HG02852 (cell line): ENCODE measurements at regions not wholly inside any gene's neighbourhood (a gene's known extent, or its start where the extent isn't known, plus 50 kb on each side); places are given as distances from the start of the nearest gene placed in this dataset.

Source experiments
- ATAC-seq: cut with Tn5 transposase; IDR thresholded peaks from one replicate; pipeline ENCODE4 v1.9.1; 2021; ENCODE audit warnings: mild to moderate bottlenecking, moderate library complexity; ENCODE audit not compliant: unreplicated experiment

GRCh38 chr5:164362835-164363234 is 857.4 kb downstream of the MAT2B start:
- no peak for ATAC-seq

DNA sequence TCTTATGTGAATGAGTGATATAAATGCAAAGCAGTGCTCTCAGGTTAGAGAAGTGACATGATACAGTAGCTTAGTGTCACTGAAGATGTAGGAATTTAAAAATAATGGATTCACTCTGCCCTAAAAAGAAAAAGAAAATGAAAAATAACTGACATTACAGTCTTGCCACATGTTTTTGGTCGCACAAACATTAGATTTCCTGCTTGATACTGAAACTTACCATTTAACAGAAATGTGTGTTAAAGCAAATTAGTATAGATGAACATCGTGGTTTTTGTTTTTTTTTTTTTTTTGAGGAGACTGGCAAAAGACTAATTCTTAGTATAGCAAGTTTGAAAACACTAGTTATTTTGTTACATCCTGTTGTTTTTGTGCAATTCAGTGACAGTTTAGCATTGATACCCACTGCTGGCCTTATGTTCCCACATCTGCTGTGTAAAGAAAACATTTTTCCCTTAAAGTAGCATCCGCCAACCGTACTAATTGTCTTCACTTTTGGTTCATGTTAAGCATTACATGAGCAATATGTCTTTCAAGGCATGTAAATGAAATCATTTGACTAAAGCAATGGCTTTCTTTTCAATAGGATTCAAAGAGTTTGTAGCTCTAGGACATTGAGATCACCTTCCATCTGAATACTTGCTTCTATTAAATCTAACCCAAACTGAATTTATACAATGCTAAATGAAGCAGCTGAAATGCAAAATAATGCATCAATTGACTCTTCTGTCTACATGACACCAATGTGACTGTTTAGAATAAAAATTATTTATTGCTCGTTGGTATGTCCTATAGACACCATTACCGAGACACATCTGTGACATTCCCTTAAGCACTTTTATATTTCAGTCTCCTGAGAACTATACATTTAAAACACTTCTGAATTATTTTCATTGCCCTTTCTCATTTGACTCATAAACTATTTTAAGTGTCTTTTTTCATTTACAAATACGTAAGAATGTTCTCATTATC is 859.1 kb downstream of the MAT2B start:
- no peak for ATAC-seq

DNA sequence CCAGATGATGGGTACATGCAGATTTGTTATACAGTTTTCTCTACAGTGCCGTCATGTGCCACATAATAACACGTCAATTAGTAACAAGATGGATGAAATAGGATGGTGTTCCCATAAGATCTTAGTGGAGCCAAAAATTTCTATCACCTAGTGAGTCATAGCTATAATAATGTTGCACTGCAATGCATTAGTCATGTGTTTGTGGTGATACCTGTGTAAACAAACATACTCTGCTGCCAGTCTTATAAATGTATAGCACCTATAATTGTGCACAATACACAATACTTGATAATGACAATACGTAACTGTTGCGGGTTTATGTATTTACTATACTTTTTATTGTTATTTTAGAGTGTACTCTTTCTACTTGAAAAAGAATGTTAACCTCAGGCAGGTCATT is 865.4 kb downstream of the MAT2B start:
- ATAC-seq = no peak

DNA sequence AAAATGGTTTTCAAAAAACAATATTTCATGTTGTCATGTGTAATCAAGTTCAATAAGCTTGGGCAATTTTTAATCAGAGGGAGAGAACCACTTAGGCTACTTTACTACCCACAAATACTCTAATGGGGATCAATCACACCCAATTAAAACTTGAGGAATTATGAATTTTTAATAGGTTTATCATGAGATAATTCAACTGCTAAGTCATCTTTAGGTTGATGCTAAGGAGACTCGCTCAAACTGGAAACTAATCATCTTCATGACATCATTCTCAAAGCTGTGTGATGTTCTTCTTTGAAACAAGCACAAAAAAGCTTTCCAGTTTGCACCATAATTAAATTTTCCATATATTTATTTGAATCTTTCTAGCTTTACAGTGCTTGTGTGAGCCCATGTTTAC is 867.5 kb downstream of the MAT2B start:
- ATAC-seq = no peak

DNA sequence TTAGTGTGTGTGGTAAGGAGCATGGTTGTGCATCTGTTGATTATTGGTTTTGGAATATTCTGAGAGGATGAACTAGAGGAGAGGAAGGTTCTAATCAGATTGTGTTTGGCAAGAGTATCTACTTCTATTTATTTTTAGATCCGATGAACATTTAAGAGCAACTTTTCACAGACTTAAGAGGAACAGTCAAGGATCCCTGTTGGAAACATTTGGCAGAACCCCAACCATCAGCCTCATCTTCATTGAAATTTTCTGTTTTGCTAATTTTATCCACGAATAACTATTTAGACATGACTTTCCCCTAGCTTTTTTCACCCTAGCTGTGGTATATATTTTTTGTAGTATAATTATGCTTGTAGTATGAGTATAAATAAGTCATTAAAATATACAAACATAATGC is 868.5 kb downstream of the MAT2B start:
- ATAC-seq = no peak

- ATAC-seq = no peak
Observed at GRCh38 chr5:164375051-164375450, 869.6 kb downstream of the MAT2B start.

DNA sequence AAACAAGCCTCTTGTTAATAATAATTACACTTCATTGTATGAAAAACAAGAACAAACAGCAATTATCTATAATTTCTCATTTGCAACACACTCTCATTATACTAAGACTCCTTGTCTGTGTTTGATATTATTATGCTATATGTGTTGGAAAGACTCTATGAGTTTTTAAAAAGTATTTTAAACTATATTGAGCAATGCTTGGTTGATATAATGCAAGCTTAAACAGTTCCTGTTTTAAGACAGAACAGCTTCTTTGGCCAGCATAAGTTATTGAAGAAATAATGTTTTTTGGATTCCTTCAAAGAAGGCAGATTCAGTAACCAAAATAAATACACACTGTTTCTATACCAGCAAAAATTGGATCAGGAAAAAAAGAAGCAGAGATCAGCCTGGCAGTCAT is 871.4 kb downstream of the MAT2B start:
- ATAC-seq = no peak

GRCh38 chr5:164377746-164378145 is 872.3 kb downstream of the MAT2B start:
- no peak for ATAC-seq

- ATAC-seq = no peak
Observed at GRCh38 chr5:164383662-164384061, 878.2 kb downstream of the MAT2B start.

GRCh38 chr5:164392531-164392930 is 887.1 kb downstream of the MAT2B start:
- no peak for ATAC-seq

GRCh38 chr5:164394686-164395194 is 889.3 kb downstream of the MAT2B start:
- no peak for ATAC-seq

- no peak for ATAC-seq
Observed at GRCh38 chr5:164412531-164412930, 907.1 kb downstream of the MAT2B start.

GRCh38 chr5:164420161-164420560 is 914.7 kb downstream of the MAT2B start:
- ATAC-seq = no peak

GRCh38 chr5:164422400-164422799 is 917.0 kb downstream of the MAT2B start:
- no peak for ATAC-seq

- no peak for ATAC-seq
Observed at GRCh38 chr5:164431634-164432304, 926.4 kb downstream of the MAT2B start.

- ATAC-seq = no peak
Observed at GRCh38 chr5:164433106-164433870, 927.9 kb downstream of the MAT2B start.

DNA sequence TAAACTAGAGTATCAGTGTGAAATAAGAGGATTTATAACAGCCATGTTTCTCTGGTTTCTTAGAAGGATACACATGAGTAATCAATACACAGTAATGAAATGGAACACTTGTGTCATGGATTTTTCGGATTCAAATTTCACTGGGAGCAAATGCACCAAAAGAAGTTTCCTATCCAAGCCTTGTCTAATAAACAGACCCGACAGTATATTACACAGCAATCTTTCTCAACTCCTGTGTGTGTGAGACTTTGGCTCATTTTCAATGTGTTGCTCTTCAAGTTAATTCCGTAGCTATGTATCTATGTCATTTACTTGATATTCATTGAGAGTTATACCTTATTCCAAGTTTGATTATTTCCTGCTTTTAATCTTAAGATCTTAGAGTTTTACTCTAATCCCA is 930.2 kb downstream of the MAT2B start:
- ATAC-seq = no peak

GRCh38 chr5:164439799-164440198 is 934.4 kb downstream of the MAT2B start:
- ATAC-seq = no peak

DNA sequence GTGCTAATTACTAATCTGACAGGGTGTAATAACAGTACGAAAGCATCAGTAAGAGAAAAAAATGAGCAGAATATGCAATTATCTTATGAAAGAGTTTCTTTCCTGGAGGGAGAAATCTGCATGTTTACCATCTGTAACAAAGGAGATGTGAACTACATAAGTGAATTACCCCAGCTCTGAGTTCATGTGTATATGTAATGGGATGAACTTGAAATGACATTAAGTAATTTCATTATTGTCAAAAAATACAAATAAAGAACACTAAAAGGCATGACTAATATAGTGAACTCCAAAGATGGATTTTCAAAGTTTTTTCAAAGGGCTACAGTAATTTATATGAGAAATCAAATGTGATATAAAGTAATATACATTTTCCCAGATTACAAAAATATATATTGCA is 944.0 kb downstream of the MAT2B start:
- ATAC-seq = no peak

DNA sequence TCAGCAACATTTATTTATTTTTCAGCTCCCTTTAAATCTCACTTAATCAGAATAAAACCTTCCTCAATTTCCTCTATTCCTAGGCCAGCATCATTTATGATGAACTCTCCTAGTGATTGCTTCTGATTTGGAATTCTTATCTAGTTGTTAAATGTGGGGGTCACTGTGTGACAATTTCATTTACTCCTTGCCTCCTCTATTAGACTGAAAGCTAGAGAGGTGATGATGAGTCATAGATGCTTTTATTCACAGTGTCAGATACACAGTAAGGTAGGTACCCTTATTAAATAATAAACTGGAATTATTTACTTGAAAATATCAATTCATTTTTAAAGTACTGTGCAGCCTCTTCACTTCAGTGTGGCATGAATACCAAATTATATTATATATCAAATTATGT is 960.6 kb downstream of the MAT2B start:
- no peak for ATAC-seq

GRCh38 chr5:164470312-164470711 is 964.9 kb downstream of the MAT2B start:
- ATAC-seq = no peak
